GM21526 (cell line): ENCODE measurements at regions not wholly inside any gene's neighbourhood (a gene's known extent, or its start where the extent isn't known, plus 50 kb on each side); places are given as distances from the start of the nearest gene placed in this dataset.

Experiments used
- ATAC-seq: cut with Tn5 transposase; IDR thresholded peaks from one replicate; pipeline ENCODE4 v1.9.1; 2021; ENCODE audit warnings: moderate library complexity; ENCODE audit not compliant: unreplicated experiment, low FRiP score

DNA sequence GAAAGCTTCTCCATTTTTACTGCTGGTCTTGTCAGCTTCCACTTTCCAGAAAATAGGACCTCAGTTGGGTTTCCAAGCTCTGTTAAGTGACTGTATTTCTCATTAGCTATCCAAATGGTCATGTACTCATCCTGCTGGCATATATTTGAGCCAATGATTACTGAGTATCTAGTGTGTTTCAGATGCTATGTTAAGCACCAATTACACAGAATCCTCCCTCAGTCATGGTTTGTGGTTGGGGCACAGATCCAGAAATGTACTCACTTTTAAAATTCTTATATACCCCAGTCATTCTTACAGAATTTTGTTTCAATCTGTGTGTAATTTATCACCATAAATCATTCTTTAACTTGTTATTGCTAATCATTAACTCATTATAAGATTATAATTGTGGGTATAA is 362.3 kb upstream of the MTPN start:
- no peak for ATAC-seq

DNA sequence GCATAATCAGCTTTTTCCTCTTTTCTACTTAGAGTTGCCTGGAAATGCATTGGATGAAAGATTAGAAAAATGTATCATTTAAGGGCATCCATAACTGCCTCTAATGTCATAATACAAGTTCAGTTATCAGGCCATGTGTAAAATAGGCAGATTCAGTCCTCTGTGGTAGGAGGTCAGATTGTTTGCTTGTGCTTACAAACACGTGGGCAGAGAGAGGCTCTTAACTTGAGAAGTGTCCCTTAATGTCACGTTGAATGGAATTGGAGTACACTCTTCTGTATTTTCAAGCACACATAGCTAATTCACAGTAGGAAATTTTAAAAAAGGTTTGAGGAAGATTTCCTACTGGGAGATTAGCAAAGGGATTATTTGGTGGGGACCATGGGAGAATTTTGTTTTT is 359.8 kb upstream of the MTPN start:
- ATAC-seq: no peak

DNA sequence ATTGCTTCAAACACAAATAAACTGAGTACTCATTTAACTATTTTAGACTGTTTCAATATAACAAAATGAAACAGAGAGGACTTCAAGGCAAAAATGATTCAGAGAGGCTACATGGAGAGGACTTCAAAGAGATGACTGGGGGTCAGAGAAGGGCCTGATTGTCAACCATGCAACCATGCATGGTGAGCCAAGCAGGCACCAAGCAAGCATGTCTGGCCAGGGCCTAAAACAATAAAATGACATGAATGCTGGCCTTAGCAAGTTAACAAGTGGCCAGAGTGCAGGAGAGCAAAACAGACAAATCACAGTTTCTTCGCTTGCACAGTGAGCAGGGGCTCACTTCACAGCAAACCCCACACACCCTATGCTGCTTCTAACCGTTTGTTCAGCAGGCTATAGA is 356.5 kb upstream of the MTPN start:
- ATAC-seq: no peak

DNA sequence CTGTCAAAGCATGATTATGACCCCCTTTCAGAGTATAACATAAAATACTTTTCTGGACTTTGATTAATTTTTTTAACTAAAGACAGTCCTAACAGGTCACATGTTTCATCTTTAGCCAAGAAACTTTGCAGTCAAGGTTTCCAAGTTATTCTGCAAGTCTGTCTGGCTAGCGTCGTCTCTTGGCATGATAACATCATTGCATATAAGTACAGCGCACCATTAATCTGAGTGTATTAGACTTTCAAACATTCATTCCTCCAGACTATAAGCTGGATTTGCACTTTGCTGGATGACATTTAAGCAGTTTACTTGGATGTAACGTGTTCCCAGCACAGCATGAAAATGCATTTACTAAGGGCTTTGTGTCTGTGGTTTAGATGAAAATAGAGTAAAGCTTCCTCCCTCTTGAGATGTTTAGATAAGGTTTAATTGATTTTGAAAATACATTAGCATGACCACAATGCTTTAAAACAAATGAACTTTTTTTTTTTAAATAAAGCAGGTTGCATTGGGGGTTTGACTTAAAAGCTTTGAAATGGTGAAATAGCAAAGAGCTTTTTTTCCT is 349.0 kb upstream of the MTPN start:
- no peak for ATAC-seq

DNA sequence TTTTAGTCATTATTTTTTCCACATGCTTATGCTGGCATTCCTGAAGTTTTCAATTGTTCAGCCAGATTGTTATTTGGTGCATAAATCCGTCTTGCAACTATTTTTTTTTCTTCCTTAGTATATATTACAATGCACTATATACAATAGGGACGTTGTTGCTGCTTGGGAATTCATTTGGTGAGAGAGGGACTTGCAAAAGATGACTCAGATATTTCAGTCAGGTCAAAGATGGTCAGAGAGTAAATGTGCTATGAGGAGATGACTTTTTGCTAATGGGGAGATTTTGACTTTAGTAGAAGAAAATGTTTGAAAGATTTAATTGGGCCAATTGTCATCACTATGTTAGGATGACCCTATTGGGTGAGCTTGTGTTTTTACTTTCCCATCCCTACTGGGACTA is 348.4 kb upstream of the MTPN start:
- no peak for ATAC-seq

DNA sequence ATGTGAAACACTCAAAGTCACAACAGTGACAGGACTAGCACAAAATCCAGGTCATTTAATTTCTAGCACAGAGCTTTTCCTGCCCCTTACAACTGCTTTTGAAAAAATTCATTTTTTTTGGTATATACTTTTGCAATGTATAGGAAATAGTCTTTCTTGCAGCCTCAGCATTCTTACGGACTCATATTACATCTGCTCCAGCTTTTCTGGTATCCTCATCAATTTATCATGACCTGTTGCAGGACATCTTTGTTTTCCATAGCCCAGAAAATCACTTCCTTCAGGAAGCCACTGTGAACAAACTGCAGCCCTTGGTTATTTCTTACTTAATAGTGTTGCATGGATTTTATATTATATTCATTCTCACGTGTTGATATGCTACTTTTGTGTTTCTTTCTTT is 347.9 kb upstream of the MTPN start:
- ATAC-seq: no peak

DNA sequence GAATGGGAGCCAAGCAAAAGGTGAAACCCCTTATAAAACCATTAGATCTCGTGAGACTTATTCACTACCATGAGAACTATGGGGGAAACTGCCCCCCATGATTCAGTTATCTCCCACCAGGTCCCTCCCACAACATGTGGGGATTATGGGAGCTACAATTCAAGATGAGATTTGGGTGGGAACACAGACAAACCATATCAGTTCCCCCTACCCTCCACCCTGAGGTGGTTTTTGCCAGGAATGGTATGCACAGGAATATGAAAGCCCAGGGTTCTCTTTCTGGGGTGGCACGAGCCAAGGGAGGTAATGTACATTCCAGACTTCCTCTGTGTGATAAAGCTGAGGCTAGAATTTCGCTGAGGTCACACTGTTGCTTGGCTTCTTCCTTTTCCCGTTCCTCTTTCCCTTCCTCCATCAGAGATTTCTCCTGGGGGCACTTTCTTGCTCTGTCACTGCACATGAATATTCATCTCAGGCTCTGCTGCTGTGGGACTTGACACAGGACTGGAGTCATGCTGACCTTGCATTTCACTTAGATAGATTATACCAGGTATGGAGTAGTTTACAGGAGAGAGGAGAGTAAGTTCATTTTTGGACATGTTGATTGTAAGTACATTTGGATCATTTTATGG is 347.0 kb upstream of the MTPN start:
- no peak for ATAC-seq

DNA sequence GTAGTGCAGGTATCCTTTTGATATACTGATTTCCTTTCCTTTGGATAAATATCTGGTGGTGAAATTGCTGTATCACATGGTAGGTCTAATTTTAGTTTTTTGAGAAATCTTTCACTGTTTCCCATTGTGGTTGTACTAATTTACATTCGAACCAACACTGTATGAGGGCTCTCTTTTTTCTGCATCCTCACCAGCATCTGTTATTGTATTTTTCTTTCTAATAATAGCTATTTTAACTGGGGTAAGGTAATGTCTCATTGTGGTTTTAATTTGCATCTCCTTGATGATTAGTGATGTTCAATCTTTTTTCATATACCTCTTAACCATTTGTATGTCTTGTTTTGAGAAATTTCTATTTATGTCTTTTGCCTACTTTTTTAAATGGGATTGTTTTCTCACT is 335.4 kb upstream of the MTPN start:
- no peak for ATAC-seq

DNA sequence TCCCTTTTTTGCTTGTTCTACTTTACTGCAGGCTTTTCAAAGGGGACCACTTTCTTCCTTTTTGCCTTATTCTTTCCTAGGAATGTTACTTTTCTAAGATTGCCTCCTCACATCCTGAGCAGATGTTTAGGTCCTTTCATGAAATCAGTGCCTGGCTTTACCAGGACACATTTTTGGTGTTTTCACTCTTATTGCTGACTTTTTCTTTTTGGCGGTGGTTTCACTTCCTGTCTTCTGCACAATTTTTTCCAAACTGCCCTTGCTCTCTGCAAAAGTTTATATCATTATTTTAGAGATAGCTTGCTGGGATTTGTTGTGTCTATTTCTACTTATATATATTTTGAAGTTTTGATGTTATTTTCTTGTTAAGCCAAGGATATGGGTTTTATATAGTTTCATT is 332.2 kb upstream of the MTPN start:
- ATAC-seq: no peak

DNA sequence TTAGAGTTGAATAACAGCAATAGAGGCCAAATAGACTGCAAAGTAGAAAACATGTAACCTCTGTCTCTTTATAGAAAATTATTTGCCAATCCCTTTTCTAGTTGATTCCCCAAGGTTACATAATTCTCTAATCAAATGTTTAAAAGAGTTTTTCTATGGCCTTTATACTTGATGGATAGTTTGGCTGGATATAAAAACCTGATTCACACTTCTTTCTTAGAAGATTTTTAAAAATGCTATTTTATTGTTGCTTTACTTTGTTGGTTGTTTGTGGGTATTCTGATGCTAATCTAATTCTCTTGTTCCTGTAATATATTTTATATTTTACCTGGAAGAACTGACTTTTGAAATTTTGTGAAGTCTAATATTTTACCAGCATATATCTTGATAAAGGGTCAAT is 331.1 kb upstream of the MTPN start:
- no peak for ATAC-seq

DNA sequence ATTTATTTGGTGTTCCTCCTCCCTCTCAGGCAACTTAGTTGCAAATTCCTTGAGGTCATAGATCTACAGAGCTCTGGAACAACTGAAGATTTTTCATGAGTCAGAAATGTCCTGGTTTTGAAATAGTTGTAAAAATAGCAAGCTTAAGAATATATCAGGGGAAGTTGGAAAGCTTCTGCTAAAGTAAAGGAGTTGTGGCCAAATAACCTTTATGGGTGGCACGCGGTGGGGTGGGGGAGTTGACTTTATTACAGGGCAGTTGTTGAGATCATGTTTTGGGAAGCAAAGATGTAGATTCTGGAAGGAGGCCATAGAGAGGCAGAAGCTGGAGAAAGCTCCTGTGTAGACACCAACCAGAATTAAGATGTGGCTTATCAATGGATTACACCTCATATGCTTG is 326.0 kb upstream of the MTPN start:
- no peak for ATAC-seq

DNA sequence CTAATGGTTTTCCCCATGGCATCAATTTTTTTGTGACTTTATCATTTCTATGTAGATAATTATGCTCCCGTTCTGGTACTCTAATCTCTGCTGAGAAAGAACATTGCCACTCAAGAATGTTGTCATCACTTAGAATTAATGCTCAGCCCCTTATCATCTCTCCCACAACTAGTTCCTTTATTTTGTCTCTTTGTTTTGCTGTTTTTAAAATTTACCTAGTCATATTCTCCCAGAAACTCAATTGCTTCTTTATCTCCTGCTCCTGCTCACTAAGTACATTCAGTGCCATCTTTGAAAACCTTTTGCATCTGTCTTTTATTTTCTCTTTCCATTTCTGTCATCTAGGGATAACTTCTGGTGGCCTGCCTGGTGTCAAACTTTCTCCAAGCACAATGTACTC is 324.9 kb upstream of the MTPN start:
- ATAC-seq: no peak

DNA sequence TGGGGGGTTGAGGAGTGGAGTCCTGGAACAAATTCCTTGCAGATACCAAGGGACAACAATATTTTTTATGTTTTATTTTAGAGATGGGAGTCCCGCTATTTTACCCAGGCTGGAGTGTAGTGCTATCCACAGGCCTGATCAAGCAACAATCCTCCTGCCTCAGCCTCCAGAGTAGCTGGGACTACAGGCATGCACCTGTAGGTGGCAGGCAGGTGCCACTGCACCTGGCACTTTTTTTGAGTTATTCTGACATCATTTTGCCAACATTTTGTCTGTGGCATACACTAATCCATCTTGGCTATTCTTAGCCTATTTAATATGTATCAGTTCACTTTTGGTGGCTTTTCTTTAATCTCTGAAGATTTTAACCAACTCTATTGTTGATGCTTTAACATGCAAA is 317.8 kb upstream of the MTPN start:
- ATAC-seq: peak; percentile 43

DNA sequence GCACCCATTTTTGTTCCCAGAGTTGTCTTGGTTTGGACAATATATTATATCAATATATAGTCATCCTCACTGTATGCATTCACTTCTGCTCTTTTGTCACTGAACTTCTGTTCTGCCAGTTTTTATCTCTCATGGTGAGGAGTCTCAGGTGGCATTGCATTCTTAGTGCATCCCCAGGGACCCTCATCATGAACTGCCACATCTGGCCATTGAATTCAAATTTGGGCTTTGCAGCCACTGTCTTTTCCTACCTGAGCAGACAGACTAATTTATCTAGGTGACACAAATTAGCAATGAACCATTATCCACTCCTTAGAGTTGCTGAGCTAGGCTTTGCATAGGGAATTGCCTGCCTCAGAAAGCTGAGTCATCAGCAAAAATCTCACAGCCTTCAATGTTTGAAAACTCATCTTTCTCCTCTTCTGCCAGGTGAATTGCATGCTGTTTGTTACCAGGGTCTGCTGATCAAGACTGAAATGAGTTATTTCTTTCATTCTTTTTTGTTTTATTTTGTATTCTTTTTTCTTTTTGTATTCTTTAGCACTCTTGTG is 316.8 kb upstream of the MTPN start:
- ATAC-seq: no peak

DNA sequence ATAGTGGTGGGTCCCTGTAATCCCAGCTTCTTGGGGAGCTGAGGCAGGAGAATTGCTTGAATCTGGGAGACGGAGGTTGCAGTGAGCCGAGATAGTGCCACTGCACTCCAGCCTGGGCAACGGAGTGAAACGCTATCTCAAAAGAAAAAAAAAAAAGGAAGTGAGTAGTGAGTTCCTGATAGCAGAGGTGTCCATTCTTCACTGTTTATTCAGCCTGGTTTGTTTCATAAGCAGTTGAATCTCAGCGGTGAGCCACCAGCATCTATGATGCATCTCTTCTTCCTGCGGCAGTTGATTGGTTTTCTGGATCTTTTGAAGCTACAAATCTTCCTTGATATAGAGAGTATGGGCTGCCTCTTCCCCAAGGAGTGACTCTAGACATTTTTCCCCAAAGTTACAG is 316.1 kb upstream of the MTPN start:
- peak; percentile 73 for ATAC-seq

DNA sequence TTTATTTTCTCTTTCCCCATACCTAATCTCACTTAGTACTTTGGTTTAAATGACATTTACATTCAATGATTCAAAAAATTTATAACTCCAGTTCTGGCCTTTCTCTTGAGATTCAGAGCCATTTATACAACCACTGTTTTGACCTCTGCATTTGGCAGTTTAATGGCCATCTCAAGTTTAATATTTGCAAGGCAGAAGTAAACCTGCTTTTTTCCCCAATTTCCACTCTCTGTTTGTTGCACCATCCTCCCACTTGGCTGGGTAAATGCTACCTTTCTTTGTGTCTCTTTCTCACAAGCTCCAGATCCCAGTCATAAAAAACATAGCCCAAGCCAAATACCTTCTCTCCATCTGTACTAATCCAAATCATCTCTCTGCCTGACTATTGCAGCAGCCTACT is 315.2 kb upstream of the MTPN start:
- ATAC-seq: no peak

DNA sequence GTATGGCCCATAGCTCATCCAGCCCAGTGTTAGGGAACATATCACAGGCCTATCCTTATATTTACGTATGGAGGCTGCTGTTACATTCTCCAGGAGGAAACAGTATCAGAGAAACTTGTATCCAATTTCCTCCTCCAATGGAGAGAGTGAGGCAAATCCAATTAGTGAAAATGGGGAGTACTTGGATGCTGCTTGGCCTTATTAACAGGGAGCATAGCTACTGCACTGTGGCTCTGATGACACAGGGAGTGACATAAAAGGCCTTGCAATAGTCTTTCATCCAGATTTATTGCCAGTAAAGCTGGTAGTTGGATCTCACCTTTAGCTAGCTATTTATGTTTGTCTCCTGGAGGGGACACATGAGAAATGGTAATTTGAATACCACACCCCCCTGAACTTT is 313.2 kb upstream of the MTPN start:
- ATAC-seq: no peak

DNA sequence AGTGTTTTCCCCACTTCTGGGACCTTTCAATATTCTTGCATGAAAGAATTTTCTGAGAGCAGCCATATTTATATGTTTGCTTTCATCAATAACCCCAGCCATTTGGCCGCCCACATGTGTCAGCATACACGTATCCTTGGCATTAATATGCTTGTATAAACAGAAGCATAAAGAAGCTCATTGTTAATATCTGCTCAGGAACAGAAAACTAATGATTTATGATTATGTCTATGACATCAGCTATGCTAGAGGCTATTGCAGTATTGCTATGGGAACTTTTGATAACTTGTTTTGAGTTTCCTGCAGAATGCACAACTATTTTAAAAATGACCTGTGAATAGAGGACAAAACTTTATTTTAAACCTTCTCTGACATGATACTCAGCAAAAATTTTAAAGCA is 300.9 kb upstream of the MTPN start:
- ATAC-seq: no peak

DNA sequence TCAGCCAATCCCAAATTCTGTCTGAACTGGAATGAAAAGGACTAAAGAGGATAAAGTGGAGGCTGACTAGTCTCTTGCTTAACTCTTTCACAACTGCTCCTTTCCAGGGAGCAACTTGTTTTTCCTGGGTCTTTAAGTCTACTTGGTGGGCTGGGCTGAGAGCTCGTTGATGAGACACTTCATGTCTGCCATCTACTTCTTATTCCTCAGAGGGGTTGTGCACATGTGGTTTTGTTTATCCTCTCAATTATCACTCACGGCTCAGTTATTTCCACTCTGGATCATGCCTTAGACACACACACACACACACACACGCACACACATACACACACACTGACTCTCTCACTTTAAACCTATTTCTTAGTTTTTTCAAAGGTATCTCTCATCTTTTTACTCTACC is 298.6 kb upstream of the MTPN start:
- no peak for ATAC-seq

DNA sequence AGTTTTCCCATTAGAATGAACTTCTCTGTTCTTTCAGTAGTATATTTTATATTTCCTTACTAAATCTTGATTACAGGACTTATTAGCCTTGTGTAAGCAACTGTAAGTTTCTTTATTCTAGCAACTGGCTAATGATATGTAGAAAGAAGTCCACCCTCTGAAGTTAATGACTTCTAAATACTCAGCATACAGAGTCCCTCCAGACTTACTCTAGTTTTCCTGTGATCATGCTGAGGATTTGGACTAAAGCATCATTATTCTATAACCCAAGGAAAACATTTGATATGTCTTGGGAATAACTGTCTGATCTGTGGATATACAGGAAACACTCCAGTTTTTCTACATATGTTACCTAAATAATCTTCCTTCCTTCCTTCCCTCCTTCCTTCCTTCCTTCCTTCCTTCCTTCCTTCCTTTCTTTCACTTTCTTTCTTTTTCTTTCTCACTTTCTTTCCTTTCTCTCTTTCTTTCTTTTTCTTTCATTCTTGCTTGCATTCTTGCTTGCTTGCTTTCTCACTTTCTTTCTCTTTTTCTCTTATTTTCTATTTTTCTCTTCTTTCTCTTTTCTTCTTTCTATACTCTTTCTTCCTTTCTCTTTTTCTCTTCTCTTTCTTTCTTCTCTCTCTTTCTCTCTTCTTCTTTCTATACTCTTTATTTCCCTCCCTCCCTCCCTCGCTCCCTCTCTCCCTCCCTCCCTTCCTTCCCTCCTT is 297.6 kb upstream of the MTPN start:
- ATAC-seq: no peak

DNA sequence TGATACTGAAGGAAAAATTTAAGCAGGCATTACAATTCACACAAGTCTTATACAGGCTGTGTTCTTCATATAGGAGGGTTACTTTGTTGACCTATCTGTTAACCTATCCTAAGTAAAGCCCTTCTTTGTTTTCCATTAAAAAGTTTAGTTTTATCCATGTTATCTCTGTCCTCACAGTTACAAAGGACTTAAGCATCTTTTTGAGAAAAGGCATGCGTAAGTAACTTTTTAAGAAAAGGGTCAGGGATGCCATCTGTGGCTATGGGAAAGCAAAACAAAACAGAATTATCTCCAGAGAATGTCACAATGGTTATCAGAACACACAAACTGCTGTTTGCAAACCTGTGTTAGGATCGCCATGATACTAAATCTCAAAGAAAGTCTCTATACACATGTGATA is 295.8 kb upstream of the MTPN start:
- ATAC-seq: no peak

DNA sequence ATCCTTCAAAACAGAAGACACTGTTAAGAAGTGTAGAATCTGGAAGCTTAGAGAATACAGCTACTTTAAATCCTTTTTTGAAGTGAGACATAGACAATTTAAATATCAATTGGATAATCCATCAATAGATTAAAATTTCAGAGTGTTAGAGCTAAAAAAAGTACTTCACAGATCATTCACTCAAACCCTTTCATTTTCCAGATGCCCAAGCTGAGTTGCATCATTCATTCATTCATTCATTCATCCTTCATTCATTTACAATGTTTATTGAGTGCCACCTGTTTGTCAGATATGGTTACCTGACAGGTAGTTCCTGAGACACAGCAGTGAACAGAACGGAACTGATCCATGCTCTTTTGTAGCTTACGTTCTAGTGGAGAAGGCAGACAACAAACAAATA is 290.7 kb upstream of the MTPN start:
- ATAC-seq: no peak
